Right lobe of liver (tissue), 4 donors: ENCODE measurements at regions not wholly inside any gene's neighbourhood (a gene's known extent, or its start where the extent isn't known, plus 50 kb on each side); places are given as distances from the start of the nearest gene placed in this dataset.

Experiments
- CTCF ChIP-seq, 4 donors: fragments of 200-600 bp in 3 of 4; fragments of 450-650 bp in 1 of 4; IDR thresholded peaks; one replicate each; pipeline versions ENCODE4 v1.5.1 to v1.8.0; 2016 to 2022; ENCODE audit warnings: antibody characterized with exemption in 4 of 4, mild to moderate bottlenecking in 2 of 4
- POLR2A ChIP-seq: fragments of 450-650 bp; IDR thresholded peaks from one replicate; pipeline ENCODE4 v1.6.1; 2017; ENCODE audit warnings: antibody characterized with exemption, mild to moderate bottlenecking
- donor health status: DM: no; HTN: no; CAD: no.
- donor health status: DM: no; HTN: no; CAD: no.
- donor health status: DM: no; HTN: yes; CAD: no.

GRCh38 chr6:157766901-157767774 is 55.9 kb upstream of the SNX9 start:
- TF ChIP-seq CTCF (IDR thresholded peaks at IDR 0.05) (no peak), POLR2A (no peak)
